GM23338 (cell line): ENCODE measurements at regions not wholly inside any gene's neighbourhood (a gene's known extent, or its start where the extent isn't known, plus 50 kb on each side); places are given as distances from the start of the nearest gene placed in this dataset.
A peak's percentile ranks its signal among the peaks of the same experiment; 100 is the strongest.

Experiments used
- CREB1 ChIP-seq: fragments of 250-450 bp; sonication (Bioruptor Pico); IDR thresholded peaks from 2 replicates; pipeline ENCODE4 v1.5.0; 2020; ENCODE audit warnings: low read depth, mild to moderate bottlenecking, moderate library complexity
- EZH2 ChIP-seq: fragments of 200-600 bp; sonication (generic); IDR thresholded peaks from one replicate; pipeline ENCODE4 v1.8.0; 2017; ENCODE audit warnings: antibody characterized with exemption, mild to moderate bottlenecking, low read depth; ENCODE audit not compliant: unreplicated experiment
- EZH2phosphoT487 ChIP-seq: fragments of 200-600 bp; sonication (generic); IDR thresholded peaks from one replicate; pipeline ENCODE4 v1.8.1; 2018; ENCODE audit warnings: antibody characterized with exemption; ENCODE audit not compliant: unreplicated experiment
- JUNB ChIP-seq: IDR thresholded peaks from one replicate; pipeline ENCODE4 v1.6.1; 2016; ENCODE audit warnings: antibody characterized with exemption; ENCODE audit not compliant: unreplicated experiment
- POLR2AphosphoS5 ChIP-seq: IDR thresholded peaks from 2 replicates; pipeline ENCODE4 v1.6.1; 2016; ENCODE audit warnings: antibody characterized with exemption, low read depth
- ZNF114 ChIP-seq: fragments of 250-450 bp; sonication (Bioruptor Pico); IDR thresholded peaks from 2 replicates; pipeline ENCODE4 v1.5.0; 2020; ENCODE audit warnings: mild to moderate bottlenecking, moderate library complexity
- TF ChIP-seq, protein P1 (sequence below), 2 experiments: fragments of 200-600 bp in 1 of 2; sonication (generic) in 1 of 2; conservative IDR thresholded peaks; 2 replicates each; pipeline versions ENCODE4 v1.5.1 to v1.6.1; 2016 to 2017; ENCODE audit warnings: antibody characterized with exemption in 2 of 2, low read depth in 2 of 2, mild to moderate bottlenecking in 2 of 2, moderate library complexity in 1 of 2

DNA sequence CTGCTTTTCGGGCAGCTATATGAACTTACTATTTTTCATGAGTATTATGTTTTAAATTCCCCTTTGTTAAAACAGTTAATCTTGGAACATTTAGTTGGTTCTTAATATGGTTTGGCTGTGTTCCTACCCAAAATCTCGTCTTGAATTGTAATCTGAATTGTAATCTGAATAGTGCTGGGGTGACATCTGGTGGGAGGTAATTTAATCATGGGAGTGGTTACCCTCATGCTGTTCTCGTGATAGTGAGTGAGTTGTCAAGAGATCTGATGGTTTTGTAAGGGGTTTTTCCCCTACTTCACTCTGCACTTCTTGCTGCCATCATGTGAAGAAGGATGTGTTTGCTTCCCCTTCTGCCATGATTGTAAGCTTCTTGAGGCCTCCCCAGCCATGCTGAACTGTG, 305.4 kb upstream of the MAP3K7 start:
- TF ChIP-seq, protein P1, sequence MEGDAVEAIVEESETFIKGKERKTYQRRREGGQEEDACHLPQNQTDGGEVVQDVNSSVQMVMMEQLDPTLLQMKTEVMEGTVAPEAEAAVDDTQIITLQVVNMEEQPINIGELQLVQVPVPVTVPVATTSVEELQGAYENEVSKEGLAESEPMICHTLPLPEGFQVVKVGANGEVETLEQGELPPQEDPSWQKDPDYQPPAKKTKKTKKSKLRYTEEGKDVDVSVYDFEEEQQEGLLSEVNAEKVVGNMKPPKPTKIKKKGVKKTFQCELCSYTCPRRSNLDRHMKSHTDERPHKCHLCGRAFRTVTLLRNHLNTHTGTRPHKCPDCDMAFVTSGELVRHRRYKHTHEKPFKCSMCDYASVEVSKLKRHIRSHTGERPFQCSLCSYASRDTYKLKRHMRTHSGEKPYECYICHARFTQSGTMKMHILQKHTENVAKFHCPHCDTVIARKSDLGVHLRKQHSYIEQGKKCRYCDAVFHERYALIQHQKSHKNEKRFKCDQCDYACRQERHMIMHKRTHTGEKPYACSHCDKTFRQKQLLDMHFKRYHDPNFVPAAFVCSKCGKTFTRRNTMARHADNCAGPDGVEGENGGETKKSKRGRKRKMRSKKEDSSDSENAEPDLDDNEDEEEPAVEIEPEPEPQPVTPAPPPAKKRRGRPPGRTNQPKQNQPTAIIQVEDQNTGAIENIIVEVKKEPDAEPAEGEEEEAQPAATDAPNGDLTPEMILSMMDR (conservative IDR thresholded peaks at IDR 0.05; ENCODE audit: low read depth in 2 of 2) = peak; percentile 42 to 59; a peak in 3 of 4 replicates
- TF ChIP-seq EZH2phosphoT487 (no peak), POLR2AphosphoS5 (no peak), EZH2 (no peak), ZNF114 (no peak), JUNB (no peak), CREB1 (CRISPR knock-in tag) (no peak)
